Skeletal muscle satellite cell (primary cell): ENCODE measurements at regions not wholly inside any gene's neighbourhood (a gene's known extent, or its start where the extent isn't known, plus 50 kb on each side); places are given as distances from the start of the nearest gene placed in this dataset.

Source experiments
- H3K27me3 ChIP-seq: 2 replicates; pipeline ENCODE4 v1.7.0; 2013; ENCODE audit warnings: low read length; ENCODE audit not compliant: control insufficient read depth, insufficient read depth
- H3K36me3 ChIP-seq: 2 replicates; pipeline ENCODE4 v1.7.0; 2013; ENCODE audit warnings: mild to moderate bottlenecking, control low read depth, low read length; ENCODE audit not compliant: insufficient read depth
- H3K4me1 ChIP-seq: 2 replicates; pipeline ENCODE4 v1.7.0; 2013; ENCODE audit warnings: low read length; ENCODE audit not compliant: control insufficient read depth, insufficient read depth
- H3K4me2 ChIP-seq: 2 replicates; pipeline ENCODE4 v1.7.0; 2013; ENCODE audit warnings: mild to moderate bottlenecking, low read length
- H3K4me3 ChIP-seq: 2 replicates; pipeline ENCODE4 v1.7.0; 2013; ENCODE audit warnings: low read length
- H3K9ac ChIP-seq: 2 replicates; pipeline ENCODE4 v1.7.0; 2013; ENCODE audit warnings: mild to moderate bottlenecking, low read depth, low read length, moderate library complexity
- H3K9me3 ChIP-seq: replicated peaks from 2 replicates; pipeline ENCODE4 v1.7.0; 2013; ENCODE audit warnings: mild to moderate bottlenecking, control low read depth, low read length

DNA sequence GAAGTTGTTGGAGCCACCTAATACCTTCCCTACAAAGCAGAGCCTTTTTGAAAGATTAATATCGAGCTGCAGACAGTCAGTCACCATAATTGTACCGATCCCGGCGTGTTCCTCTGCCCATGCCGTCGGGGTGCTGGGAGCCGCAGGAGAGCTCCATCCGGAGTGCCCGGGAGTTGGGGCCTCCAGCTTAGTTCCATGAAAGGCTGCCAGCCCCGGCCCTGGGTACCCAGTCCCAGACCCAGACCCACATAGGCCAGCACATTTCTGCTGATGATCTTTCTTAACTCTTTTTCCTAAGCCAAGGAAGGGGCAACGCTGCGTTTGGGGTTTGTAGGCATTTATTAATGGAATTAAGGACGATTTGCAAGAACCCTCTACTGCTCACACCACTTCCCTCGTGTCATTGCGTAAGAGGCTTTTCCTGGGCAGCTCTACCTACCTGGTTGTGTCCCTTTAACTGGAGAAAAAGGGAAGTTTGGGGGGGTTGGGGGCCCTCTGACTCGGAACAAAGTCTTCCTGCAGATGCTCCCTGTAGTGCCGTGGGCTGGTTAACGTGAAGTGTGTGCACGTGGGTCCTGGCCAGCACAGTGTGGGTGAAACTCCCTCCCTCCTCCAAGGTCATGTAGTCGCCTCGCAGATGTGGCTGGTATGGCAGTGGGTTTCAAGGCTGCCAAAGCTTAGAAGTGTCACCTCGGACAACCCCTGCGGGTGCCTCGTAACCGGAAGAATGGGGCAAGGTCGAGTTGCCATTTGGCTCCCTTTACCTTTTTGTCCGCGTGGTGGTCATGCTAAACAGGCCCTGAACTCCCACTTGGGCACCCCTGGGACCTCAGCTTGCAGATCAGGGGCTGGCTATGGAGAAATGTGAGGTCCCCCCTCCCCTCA lies 54.3 kb upstream of the APCDD1L start:
- H3K36me3 ChIP-seq: no peaks in the 10 kb centered on the region
- H3K4me1 ChIP-seq: no peaks in the 10 kb centered on the region
- no peak overlapping the region for H3K4me3 ChIP-seq
- no peaks in the 10 kb centered on the region for H3K9me3 ChIP-seq
- no peak overlapping the region for H3K9ac ChIP-seq
- H3K4me2 ChIP-seq: no peak overlapping the region
- H3K27me3 ChIP-seq: peaks cover 34% of the 10 kb centered on the region

DNA sequence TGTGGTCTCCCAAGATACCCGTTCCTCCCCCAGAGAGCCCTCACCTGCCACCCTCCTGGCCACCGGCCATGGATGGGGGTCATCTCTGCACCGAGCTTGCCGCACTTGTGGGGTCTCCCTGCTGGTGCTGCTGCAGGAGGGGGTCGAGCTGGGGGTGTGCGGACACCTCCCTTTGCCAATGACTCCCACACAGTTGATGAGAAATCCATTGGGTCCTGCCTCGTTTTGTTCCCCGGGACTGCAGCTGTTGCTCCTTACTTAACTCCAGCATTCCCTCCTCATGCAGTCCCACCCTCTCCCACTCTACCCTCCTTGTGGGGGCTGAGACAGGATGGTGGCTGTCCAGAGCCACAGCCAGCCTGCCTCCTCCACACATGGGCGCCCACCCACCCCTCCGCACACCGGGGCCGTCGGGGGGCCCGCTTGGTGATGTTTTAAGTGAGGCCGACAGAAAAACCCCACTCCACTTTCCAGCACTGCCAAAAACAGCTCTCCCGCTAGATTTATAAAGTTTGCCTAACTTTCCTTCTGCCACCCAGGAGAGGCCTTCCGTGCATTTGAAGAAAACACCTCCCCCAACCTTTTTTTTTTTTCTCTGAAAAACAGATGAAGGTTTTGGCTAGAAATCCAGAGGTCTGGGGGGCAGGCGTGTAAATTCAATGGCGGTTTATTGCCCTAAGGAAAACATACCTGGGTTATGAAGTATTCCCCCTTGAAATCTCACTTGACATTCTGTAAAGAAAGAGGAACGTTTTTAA lies 53.5 kb upstream of the APCDD1L start:
- Histone ChIP-seq H3K4me3 (no peak overlapping the region), H3K9ac (no peak overlapping the region)

GRCh38 chr20:58568126-58568482 lies 52.9 kb upstream of the APCDD1L start:
- Histone ChIP-seq H3K4me1 (no peaks in the 10 kb centered on the region), H3K27me3 (peaks cover 34% of the 10 kb centered on the region), H3K9me3 (no peaks in the 10 kb centered on the region), H3K9ac (no peak overlapping the region), H3K4me2 (no peak overlapping the region), H3K36me3 (no peaks in the 10 kb centered on the region), H3K4me3 (no peak overlapping the region)

More for the DNA sequence above, 53.5 kb upstream of the APCDD1L start:
- H3K4me2 ChIP-seq: no peak overlapping the region
- no peaks in the 10 kb centered on the region for H3K9me3 ChIP-seq
- H3K27me3 ChIP-seq: peaks cover 34% of the 10 kb centered on the region
- no peaks in the 10 kb centered on the region for H3K36me3 ChIP-seq
- H3K4me1 ChIP-seq: no peaks in the 10 kb centered on the region

- H3K36me3 ChIP-seq: no peaks in the 10 kb centered on the region
- no peaks in the 10 kb centered on the region for H3K4me1 ChIP-seq
- H3K4me2 ChIP-seq: no peak overlapping the region
- H3K27me3 ChIP-seq: peaks cover 28% of the 10 kb centered on the region
- no peak overlapping the region for H3K4me3 ChIP-seq
- no peaks in the 10 kb centered on the region for H3K9me3 ChIP-seq
- H3K9ac ChIP-seq: no peak overlapping the region
Observed at GRCh38 chr20:58567437-58567836, 52.2 kb upstream of the APCDD1L start.

DNA sequence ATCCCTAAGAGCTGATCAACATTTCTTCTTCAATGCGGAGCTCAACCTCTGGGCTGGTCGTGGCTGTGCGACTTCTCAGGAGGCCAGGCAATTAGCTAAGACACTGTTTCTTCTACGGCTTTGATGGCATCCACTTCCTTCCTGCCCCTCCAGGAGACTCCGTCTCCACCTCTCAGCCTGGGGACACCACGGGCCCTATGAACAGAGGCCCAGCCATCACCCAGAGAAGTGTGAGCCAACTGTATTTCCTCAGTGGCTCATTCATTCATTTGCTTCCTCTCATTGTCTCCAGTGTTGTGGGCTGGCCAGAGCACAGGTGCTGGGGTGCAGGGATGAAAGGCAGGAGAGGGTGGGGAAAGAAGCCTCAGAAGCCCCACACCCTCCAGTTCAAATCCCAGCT lies 51.8 kb upstream of the APCDD1L start:
- Histone ChIP-seq H3K4me1 (no peaks in the 10 kb centered on the region), H3K9me3 (no peaks in the 10 kb centered on the region), H3K27me3 (peaks cover 28% of the 10 kb centered on the region), H3K4me3 (no peak overlapping the region), H3K36me3 (no peaks in the 10 kb centered on the region), H3K4me2 (no peak overlapping the region), H3K9ac (no peak overlapping the region)

- peaks cover 28% of the 10 kb centered on the region for H3K27me3 ChIP-seq
- H3K36me3 ChIP-seq: no peaks in the 10 kb centered on the region
- no peaks in the 10 kb centered on the region for H3K9me3 ChIP-seq
- no peak overlapping the region for H3K4me3 ChIP-seq
- no peak overlapping the region for H3K9ac ChIP-seq
- no peaks in the 10 kb centered on the region for H3K4me1 ChIP-seq
- H3K4me2 ChIP-seq: no peak overlapping the region
Observed at GRCh38 chr20:58565461-58566175, 50.4 kb upstream of the APCDD1L start.
